Keratinocyte (primary cell): ENCODE measurements at regions not wholly inside any gene's neighbourhood (a gene's known extent, or its start where the extent isn't known, plus 50 kb on each side); places are given as distances from the start of the nearest gene placed in this dataset.

Experiments used
- EZH2 ChIP-seq: IDR thresholded peaks from one replicate; pipeline ENCODE4 v1.6.1; 2012; ENCODE audit warnings: inconsistent platforms, mild to moderate bottlenecking, low read length, moderate library complexity
- TF ChIP-seq, protein P1 (sequence below), 3 experiments: IDR thresholded peaks in 1 of 3; conservative IDR thresholded peaks in 1 of 3; optimal IDR thresholded peaks in 1 of 3; 2 replicates in 2 of 3; 3 replicates in 1 of 3; pipeline versions ENCODE3 to v1.5.1; 2011; ENCODE audit warnings: low read length in 3 of 3, mild to moderate bottlenecking in 3 of 3, moderate library complexity in 2 of 3, control low read depth in 1 of 3, inconsistent platforms in 1 of 3; ENCODE audit not compliant: insufficient read depth in 2 of 3; ENCODE audit errors: extremely low read depth in 1 of 3

GRCh38 chr2:23012499-23012898 lies 372.5 kb upstream of the KLHL29 start:
- TF ChIP-seq, protein P1, sequence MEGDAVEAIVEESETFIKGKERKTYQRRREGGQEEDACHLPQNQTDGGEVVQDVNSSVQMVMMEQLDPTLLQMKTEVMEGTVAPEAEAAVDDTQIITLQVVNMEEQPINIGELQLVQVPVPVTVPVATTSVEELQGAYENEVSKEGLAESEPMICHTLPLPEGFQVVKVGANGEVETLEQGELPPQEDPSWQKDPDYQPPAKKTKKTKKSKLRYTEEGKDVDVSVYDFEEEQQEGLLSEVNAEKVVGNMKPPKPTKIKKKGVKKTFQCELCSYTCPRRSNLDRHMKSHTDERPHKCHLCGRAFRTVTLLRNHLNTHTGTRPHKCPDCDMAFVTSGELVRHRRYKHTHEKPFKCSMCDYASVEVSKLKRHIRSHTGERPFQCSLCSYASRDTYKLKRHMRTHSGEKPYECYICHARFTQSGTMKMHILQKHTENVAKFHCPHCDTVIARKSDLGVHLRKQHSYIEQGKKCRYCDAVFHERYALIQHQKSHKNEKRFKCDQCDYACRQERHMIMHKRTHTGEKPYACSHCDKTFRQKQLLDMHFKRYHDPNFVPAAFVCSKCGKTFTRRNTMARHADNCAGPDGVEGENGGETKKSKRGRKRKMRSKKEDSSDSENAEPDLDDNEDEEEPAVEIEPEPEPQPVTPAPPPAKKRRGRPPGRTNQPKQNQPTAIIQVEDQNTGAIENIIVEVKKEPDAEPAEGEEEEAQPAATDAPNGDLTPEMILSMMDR (optimal IDR thresholded peaks at IDR 0.05 in 1 of 3, IDR thresholded peaks at IDR 0.05 in 1 of 3, conservative IDR thresholded peaks at IDR 0.05 in 1 of 3; ENCODE audit: extremely low read depth in 1 of 3, insufficient read depth in 2 of 3, low read length in 3 of 3): no peak
- TF ChIP-seq EZH2: no peak
